B cell (primary cell): ENCODE measurements at regions not wholly inside any gene's neighbourhood (a gene's known extent, or its start where the extent isn't known, plus 50 kb on each side); places are given as distances from the start of the nearest gene placed in this dataset.

ENCODE experiments used
- CTCF ChIP-seq: fragments of 200-600 bp; IDR thresholded peaks from one replicate; pipeline ENCODE4 v1.8.0; 2022; ENCODE audit warnings: antibody characterized with exemption, mild to moderate bottlenecking
- EZH2 ChIP-seq: IDR thresholded peaks from 2 replicates; pipeline ENCODE4 v1.6.1; 2012; ENCODE audit warnings: borderline replicate concordance, low read depth, mild to moderate bottlenecking, moderate library complexity, low read length; ENCODE audit not compliant: insufficient read depth, poor library complexity, severe bottlenecking

GRCh38 chr6:11389977-11390376 lies 147.6 kb upstream of the TMEM170B start:
- TF ChIP-seq CTCF (no peak), EZH2 (no peak)
